GM12873 (cell line): ENCODE measurements at regions not wholly inside any gene's neighbourhood (a gene's known extent, or its start where the extent isn't known, plus 50 kb on each side); places are given as distances from the start of the nearest gene placed in this dataset.

Experiments used
- CTCF ChIP-seq: IDR thresholded peaks from 2 replicates; pipeline ENCODE4 v1.5.1; 2012; ENCODE audit warnings: low read depth, mild to moderate bottlenecking, moderate library complexity, low read length, control low read depth; ENCODE audit not compliant: insufficient read depth; ENCODE audit errors: missing control alignments

GRCh38 chrX:46165866-46166265 lies 379.4 kb downstream of the ZNF674 start:
- no peak for TF ChIP-seq CTCF

GRCh38 chrX:46165411-46165810 lies 379.8 kb downstream of the ZNF674 start:
- no peak for TF ChIP-seq CTCF

DNA sequence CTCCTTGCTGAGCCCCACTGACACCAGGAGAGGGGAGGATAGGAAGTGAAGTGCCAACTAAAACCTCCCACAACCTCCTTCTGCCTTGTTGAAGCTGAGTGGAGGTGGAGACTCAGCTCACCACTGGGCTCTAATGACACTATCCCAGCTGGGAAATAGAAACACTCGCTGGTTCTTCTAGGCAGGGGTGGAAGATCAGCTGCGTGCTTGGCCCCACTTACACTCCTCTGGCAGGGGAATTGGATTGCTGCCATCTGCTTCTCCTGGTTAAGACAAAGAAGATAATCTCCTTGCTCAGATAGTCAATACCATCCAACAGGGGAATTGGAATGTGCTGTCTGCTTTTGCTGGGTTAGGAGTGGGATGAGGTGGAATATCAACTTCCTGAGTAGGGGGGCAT lies 392.5 kb downstream of the ZNF674 start:
- no peak for TF ChIP-seq CTCF

GRCh38 chrX:46144566-46144965 lies 400.7 kb downstream of the ZNF674 start:
- no peak for TF ChIP-seq CTCF

DNA sequence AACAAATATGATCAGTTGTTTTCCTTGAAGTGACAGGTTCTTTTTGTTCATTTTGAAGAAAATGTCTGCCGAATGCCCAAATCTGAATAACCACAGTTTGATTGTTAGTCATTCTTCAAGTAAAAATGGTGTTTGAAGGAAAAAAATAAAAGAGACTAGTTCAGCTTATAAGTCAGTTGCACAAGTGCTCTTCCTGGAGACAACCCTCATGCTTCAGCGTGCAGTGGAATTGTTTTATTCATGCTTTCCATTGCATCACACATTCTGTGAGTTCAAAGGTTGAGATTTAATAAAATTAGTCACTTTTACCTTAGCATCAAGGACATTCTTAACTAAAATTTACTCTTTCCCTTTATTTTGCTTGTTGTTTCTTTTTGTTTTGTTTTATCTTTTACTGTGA lies 404.9 kb downstream of the ZNF674 start:
- TF ChIP-seq CTCF = no peak

DNA sequence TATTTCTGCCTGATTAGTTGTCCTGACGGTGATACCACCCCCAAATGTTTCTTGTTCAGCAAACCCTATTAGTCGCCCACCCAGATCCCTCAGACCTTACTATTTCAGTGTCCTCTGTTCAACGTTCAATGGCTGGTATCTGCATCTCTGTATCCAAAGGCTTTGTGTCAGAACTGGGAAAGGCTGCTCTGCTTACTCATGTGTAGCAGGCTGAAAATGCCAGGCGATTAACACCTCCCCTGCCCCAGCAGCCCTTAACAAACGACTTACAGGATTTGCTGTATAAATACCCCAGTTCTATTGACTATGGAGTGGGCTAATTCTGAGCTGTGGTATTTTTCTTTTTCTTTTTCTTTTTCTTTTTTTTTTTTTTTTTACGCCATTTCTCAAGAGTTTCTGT lies 415.0 kb downstream of the ZNF674 start:
- no peak for TF ChIP-seq CTCF

DNA sequence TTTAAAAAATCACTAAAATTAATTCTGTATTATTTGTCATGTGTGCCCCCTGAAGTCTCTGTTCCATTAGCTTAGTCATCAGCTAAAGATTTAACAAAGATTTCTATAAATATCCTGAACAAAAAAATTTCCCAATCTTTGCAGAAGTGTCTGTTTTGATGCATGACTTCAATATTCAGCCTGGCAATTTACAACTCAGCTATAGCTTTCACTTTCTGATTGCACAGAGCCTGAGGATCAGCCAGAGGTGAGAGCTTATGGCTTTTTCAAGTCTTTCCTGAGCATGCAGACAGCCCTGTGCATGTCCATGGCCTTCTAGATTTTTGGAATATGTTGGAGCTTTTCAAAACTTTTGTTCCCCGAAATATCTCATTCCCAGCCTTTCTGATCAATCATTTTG lies 420.1 kb downstream of the ZNF674 start:
- TF ChIP-seq CTCF = no peak

- TF ChIP-seq CTCF = no peak
These were observed 428.0 kb downstream of the ZNF674 start for GRCh38 chrX:46117234-46117633.
